Adrenal gland (tissue), 5 donors: ENCODE measurements at regions not wholly inside any gene's neighbourhood (a gene's known extent, or its start where the extent isn't known, plus 50 kb on each side); places are given as distances from the start of the nearest gene placed in this dataset.

ENCODE experiments used
- CTCF ChIP-seq, 6 experiments: fragments of 450-650 bp in 4 of 6; fragments of 200-600 bp in 2 of 6; sonication (generic) in 1 of 6; IDR thresholded peaks; 1 replicate in 5 of 6; 2 replicates in 1 of 6; pipeline versions ENCODE4 v1.5.1 to v1.8.0; 2016 to 2021; ENCODE audit warnings: antibody characterized with exemption in 6 of 6, mild to moderate bottlenecking in 2 of 6, moderate library complexity in 1 of 6
- POLR2A ChIP-seq, 2 donors: fragments of 450-650 bp; IDR thresholded peaks; one replicate each; pipeline ENCODE4 v1.6.1; 2017; ENCODE audit warnings: antibody characterized with exemption in 2 of 2, mild to moderate bottlenecking in 2 of 2, moderate library complexity in 1 of 2
- donor health status: DM: no; HTN: no; CAD: no.

- no peak for TF ChIP-seq CTCF (IDR thresholded peaks at IDR 0.05)
- no peak for TF ChIP-seq POLR2A (IDR thresholded peaks at IDR 0.05)
Measured at GRCh38 chr10:131691481-131692090, 209.2 kb upstream of the PPP2R2D start.
